MM.1S (cell line): ENCODE measurements at regions not wholly inside any gene's neighbourhood (a gene's known extent, or its start where the extent isn't known, plus 50 kb on each side); places are given as distances from the start of the nearest gene placed in this dataset.

Experiments used
- EZH2 ChIP-seq: fragments of 300-600 bp; sonication (generic); optimal IDR thresholded peaks from 2 replicates; pipeline ENCODE3; 2017; ENCODE audit warnings: low read depth, mild to moderate bottlenecking, antibody characterized with exemption, low read length, mixed read lengths
- EZH2phosphoT487 ChIP-seq: fragments of 300-600 bp; sonication (generic); IDR thresholded peaks from 2 replicates; pipeline ENCODE4 v1.6.1; 2018; ENCODE audit warnings: antibody characterized with exemption, low read length
- TF ChIP-seq, protein P1 (sequence below): fragments of 300-600 bp; sonication (generic); IDR thresholded peaks from 2 replicates; pipeline ENCODE4 v1.5.1; 2016; ENCODE audit warnings: antibody characterized with exemption, low read length, mixed read lengths

DNA sequence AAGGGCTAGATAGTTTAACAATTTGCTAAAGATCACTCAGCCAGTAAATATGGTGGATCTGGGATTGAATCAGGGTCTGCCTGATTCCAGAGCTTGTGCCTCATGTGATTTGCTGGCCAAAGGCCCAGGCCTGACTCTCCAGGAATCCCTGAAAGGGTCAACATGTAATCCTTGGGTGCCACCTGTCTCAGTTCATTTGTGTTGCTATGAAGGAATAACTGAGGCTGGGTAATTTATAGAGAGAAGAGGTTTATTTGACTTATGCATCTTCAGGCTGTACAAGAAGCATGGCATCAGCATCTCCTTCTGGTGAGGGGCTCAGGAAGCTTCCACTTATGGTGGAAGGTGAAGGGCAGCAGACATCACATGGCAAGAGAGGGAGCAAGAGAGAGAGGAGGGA, 144.9 kb downstream of the FCRL5 start:
- TF ChIP-seq EZH2, result no peak
- TF ChIP-seq, protein P1, sequence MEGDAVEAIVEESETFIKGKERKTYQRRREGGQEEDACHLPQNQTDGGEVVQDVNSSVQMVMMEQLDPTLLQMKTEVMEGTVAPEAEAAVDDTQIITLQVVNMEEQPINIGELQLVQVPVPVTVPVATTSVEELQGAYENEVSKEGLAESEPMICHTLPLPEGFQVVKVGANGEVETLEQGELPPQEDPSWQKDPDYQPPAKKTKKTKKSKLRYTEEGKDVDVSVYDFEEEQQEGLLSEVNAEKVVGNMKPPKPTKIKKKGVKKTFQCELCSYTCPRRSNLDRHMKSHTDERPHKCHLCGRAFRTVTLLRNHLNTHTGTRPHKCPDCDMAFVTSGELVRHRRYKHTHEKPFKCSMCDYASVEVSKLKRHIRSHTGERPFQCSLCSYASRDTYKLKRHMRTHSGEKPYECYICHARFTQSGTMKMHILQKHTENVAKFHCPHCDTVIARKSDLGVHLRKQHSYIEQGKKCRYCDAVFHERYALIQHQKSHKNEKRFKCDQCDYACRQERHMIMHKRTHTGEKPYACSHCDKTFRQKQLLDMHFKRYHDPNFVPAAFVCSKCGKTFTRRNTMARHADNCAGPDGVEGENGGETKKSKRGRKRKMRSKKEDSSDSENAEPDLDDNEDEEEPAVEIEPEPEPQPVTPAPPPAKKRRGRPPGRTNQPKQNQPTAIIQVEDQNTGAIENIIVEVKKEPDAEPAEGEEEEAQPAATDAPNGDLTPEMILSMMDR, result no peak
- TF ChIP-seq EZH2phosphoT487, result no peak
